Body of pancreas (tissue), 4 donors: ENCODE measurements at regions not wholly inside any gene's neighbourhood (a gene's known extent, or its start where the extent isn't known, plus 50 kb on each side); places are given as distances from the start of the nearest gene placed in this dataset.

Experiments used
- ATAC-seq: fragments of 150-250 bp; one replicate; pipeline ENCODE4 v1.9.1; 2016
- DNase-seq, 4 donors: peaks; one replicate each; pipeline ENCODE4 v3.0.0-alpha.2; 2019
- H3K27ac ChIP-seq, 4 donors: fragments of 200-600 bp; sonication (generic); 1 replicate in 3 of 4; 2 replicates in 1 of 4; pipeline versions ENCODE4 v1.5.1 to v1.6.1; 2016 to 2019; ENCODE audit warnings: mild to moderate bottlenecking in 1 of 4, mixed read lengths in 1 of 4, moderate library complexity in 1 of 4
- H3K27me3 ChIP-seq, 2 donors: fragments of 200-600 bp; sonication (generic); one replicate each; pipeline ENCODE4 v1.6.0; 2016; ENCODE audit warnings: mild to moderate bottlenecking in 1 of 2
- H3K36me3 ChIP-seq, 2 donors: fragments of 200-600 bp; sonication (generic); replicated peaks in 1 of 2; 2 replicates each; pipeline ENCODE4 v1.5.1; 2016; ENCODE audit warnings: low read depth in 2 of 2; ENCODE audit not compliant: insufficient read depth in 1 of 2
- H3K4me1 ChIP-seq: fragments of 200-600 bp; sonication (generic); one replicate; pipeline ENCODE4 v1.6.0; 2016
- H3K4me3 ChIP-seq, 2 donors: fragments of 200-600 bp; sonication (generic); 1 replicate in 1 of 2; 2 replicates in 1 of 2; pipeline ENCODE4 v1.5.1; 2016 to 2019
- H3K9me3 ChIP-seq, 3 donors: fragments of 200-600 bp; sonication (generic); 1 replicate in 2 of 3; 2 replicates in 1 of 3; pipeline ENCODE4 v1.5.1; 2016
- POLR2A ChIP-seq, 3 donors: fragments of 450-650 bp; IDR thresholded peaks; one replicate each; pipeline ENCODE4 v1.6.1; 2016; ENCODE audit warnings: antibody characterized with exemption in 3 of 3, mild to moderate bottlenecking in 2 of 3
- WGBS, 2 donors: methylation state at CpG; one replicate each; pipeline ENCODE4 v1.1.5; 2017; 5-methylcytosine and 5-hydroxymethylcytosine counted together
- intact Hi-C: fragments of 100-400 bp; cut with DNase I; formaldehyde crosslinking; loops from one replicate; pipeline ENCODE4 v1.15.1; 2023
- TF ChIP-seq, protein P1 (sequence below), 7 experiments: fragments of 450-650 bp in 4 of 7; fragments of 200-600 bp in 3 of 7; sonication (generic) in 3 of 7; IDR thresholded peaks; one replicate each; pipeline ENCODE4 v1.5.1; 2016 to 2019; ENCODE audit warnings: antibody characterized with exemption in 7 of 7

DNA sequence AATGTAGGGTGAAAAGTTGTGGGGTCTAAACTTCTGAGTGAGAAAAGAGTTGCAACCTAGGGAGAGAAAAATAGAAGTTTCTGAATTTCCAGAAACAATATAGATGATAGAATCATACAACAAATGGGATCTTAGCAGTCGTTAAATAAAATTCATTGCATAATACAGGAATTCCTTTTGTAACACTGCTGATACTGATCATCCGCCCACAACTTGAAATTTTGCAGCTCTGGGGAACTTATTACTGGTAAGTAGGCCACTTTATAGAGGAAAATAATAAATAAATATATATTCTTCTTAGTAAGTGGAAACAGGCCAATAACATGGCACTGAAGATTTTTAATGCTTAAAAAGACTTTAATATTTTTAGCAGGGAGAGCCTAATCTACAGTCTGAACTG is 81.9 kb upstream of the SMIM30 start:
- ATAC-seq = no peak
- TF ChIP-seq, protein P1, sequence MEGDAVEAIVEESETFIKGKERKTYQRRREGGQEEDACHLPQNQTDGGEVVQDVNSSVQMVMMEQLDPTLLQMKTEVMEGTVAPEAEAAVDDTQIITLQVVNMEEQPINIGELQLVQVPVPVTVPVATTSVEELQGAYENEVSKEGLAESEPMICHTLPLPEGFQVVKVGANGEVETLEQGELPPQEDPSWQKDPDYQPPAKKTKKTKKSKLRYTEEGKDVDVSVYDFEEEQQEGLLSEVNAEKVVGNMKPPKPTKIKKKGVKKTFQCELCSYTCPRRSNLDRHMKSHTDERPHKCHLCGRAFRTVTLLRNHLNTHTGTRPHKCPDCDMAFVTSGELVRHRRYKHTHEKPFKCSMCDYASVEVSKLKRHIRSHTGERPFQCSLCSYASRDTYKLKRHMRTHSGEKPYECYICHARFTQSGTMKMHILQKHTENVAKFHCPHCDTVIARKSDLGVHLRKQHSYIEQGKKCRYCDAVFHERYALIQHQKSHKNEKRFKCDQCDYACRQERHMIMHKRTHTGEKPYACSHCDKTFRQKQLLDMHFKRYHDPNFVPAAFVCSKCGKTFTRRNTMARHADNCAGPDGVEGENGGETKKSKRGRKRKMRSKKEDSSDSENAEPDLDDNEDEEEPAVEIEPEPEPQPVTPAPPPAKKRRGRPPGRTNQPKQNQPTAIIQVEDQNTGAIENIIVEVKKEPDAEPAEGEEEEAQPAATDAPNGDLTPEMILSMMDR (IDR thresholded peaks at IDR 0.05) = no peak
- no peak for TF ChIP-seq POLR2A (IDR thresholded peaks at IDR 0.05)
- WGBS, 2 donors = 70 to 86% methylated on average over 2 of the region's 2 CpGs

GRCh38 chr7:113199841-113200240 is 81.5 kb upstream of the SMIM30 start:
- ATAC-seq (no peak), DNase-seq (peak in 1 of 4 donors; percentile 12)
- WGBS, 2 donors = 41 to 43% methylated on average over 2 of the region's 2 CpGs
- Histone ChIP-seq H3K4me1 (no peaks in the 10 kb centered on the region), H3K27me3 (no peaks in the 10 kb centered on the region), H3K9me3 (no peaks in the 10 kb centered on the region), H3K4me3 (no peak overlapping the region), H3K36me3 (no peaks in the 10 kb centered on the region), H3K27ac (no peak overlapping the region)
- intact Hi-C loops = no loop called here
- TF ChIP-seq, protein P1 (IDR thresholded peaks at IDR 0.05) = no peak
- no peak for TF ChIP-seq POLR2A (IDR thresholded peaks at IDR 0.05)

More for the DNA sequence above, 81.9 kb upstream of the SMIM30 start:
- no peak overlapping the region for H3K4me3 ChIP-seq
- no peaks in the 10 kb centered on the region for H3K27me3 ChIP-seq
- no peak overlapping the region for H3K27ac ChIP-seq
- no peak for DNase-seq
- H3K4me1 ChIP-seq = no peaks in the 10 kb centered on the region
- H3K9me3 ChIP-seq = no peaks in the 10 kb centered on the region
- intact Hi-C loops = no loop called here
- no peaks in the 10 kb centered on the region for H3K36me3 ChIP-seq

GRCh38 chr7:113199136-113199535 is 80.8 kb upstream of the SMIM30 start:
- DNase-seq = no peak
- no peak for ATAC-seq
- no peak for TF ChIP-seq POLR2A (IDR thresholded peaks at IDR 0.05)
- TF ChIP-seq, protein P1 (IDR thresholded peaks at IDR 0.05) = no peak
- Histone ChIP-seq H3K27ac (no peak overlapping the region), H3K9me3 (no peaks in the 10 kb centered on the region), H3K4me3 (no peak overlapping the region), H3K27me3 (no peaks in the 10 kb centered on the region), H3K36me3 (no peaks in the 10 kb centered on the region), H3K4me1 (no peaks in the 10 kb centered on the region)
- intact Hi-C loops = no loop called here
- WGBS, 2 donors = 40 to 42% methylated on average over 3 of the region's 3 CpGs

DNA sequence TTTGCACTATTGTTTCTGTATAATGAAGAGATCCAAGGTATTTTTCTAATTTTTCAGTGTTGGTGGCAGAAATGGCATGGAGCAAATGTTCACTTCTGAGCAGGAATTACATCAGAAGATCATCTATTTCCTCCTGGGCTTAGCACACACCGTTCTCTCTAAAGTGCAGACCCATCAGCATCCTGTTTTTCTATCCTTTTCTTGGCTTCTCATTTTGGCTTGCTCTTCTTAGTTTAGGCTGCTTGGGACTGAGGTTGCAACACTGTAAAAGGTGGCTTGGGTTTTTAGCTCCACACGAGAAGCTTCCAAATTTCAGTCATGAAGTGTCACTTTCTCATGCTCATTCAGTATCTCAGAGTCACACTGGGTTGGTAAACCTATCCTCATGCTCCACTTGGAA is 79.9 kb upstream of the SMIM30 start:
- Histone ChIP-seq H3K27me3 (no peaks in the 10 kb centered on the region), H3K27ac (no peak overlapping the region), H3K36me3 (no peaks in the 10 kb centered on the region), H3K4me3 (no peak overlapping the region), H3K9me3 (no peaks in the 10 kb centered on the region), H3K4me1 (no peaks in the 10 kb centered on the region)
- no peak for ATAC-seq
- 74% methylated on average over 2 of the region's 2 CpGs for WGBS, 2 donors
- no peak for DNase-seq
- intact Hi-C loops = no loop called here
- TF ChIP-seq, protein P1 (IDR thresholded peaks at IDR 0.05) = no peak
- TF ChIP-seq POLR2A (IDR thresholded peaks at IDR 0.05) = no peak

- 51 to 56% methylated on average over 1 of the region's 1 CpG for WGBS, 2 donors
- no peak overlapping the region for H3K4me3 ChIP-seq
- no peak overlapping the region for H3K27ac ChIP-seq
- intact Hi-C loops = no loop called here
- H3K36me3 ChIP-seq = no peaks in the 10 kb centered on the region
- ATAC-seq (no peak), DNase-seq (no peak)
- no peaks in the 10 kb centered on the region for H3K27me3 ChIP-seq
- no peaks in the 10 kb centered on the region for H3K9me3 ChIP-seq
- no peaks in the 10 kb centered on the region for H3K4me1 ChIP-seq
- TF ChIP-seq, protein P1 (IDR thresholded peaks at IDR 0.05) = no peak
Measured at GRCh38 chr7:113197274-113197673, 78.9 kb upstream of the SMIM30 start.
